Panc1 (cell line): ENCODE measurements at regions not wholly inside any gene's neighbourhood (a gene's known extent, or its start where the extent isn't known, plus 50 kb on each side); places are given as distances from the start of the nearest gene placed in this dataset.

ENCODE experiments used
- ATAC-seq: fragments of 200-7000 bp; cut with Tn5 transposase; 2 replicates; pipeline ENCODE4 v1.9.1; 2020; ENCODE audit warnings: mild to moderate bottlenecking, moderate library complexity
- BruUV-seq: library from RNA; stranded (reverse); fragments of 400-500 nt; replicated peaks from 2 replicates; lab custom pipeline; 2021; lab: Mats Ljungman, UMichigan
- CTCF ChIA-PET: fragments of 300-600 bp; sonication (Branson Sonifier 250); formaldehyde crosslinking; loops from one replicate; lab custom pipeline; 2022; ENCODE audit warnings: antibody characterized with exemption; lab: Charles Lee
- POLR2A ChIA-PET: fragments of 300-600 bp; sonication (Branson Sonifier 250); formaldehyde crosslinking; loops from one replicate; lab custom pipeline; 2022; ENCODE audit warnings: antibody characterized with exemption; lab: Charles Lee
- DNase-seq: peaks from one replicate; pipeline ENCODE4 v3.0.0-alpha.2; 2010; ENCODE audit warnings: low read depth, low spot score
- H3K27ac ChIP-seq: 2 replicates; pipeline ENCODE4 v1.5.1; 2011; ENCODE audit warnings: mild to moderate bottlenecking, low read length, inconsistent platforms
- H3K27me3 ChIP-seq: fragments of 200-500 bp; sonication (Bioruptor generic); 2 replicates; pipeline ENCODE4 v1.6.0; 2014; ENCODE audit warnings: low read length, inconsistent platforms; ENCODE audit not compliant: control insufficient read depth, insufficient read depth
- H3K36me3 ChIP-seq: fragments of 200-500 bp; sonication (Bioruptor generic); 2 replicates; pipeline ENCODE4 v1.5.1; 2014; ENCODE audit warnings: inconsistent platforms, mild to moderate bottlenecking, low read length, moderate library complexity; ENCODE audit not compliant: control insufficient read depth, insufficient read depth
- H3K4me1 ChIP-seq: 2 replicates; pipeline ENCODE4 v1.5.1; 2011; ENCODE audit warnings: inconsistent platforms, mild to moderate bottlenecking, low read length, moderate library complexity; ENCODE audit not compliant: control insufficient read depth, insufficient read depth
- H3K4me3 ChIP-seq, 2 experiments: 2 replicates each; pipeline ENCODE4 v1.5.1; 2011 to 2012; ENCODE audit warnings: low read depth in 2 of 2, low read length in 2 of 2, mild to moderate bottlenecking in 2 of 2, inconsistent platforms in 1 of 2, moderate library complexity in 1 of 2
- H3K9me3 ChIP-seq: fragments of 200-500 bp; sonication (Bioruptor generic); 2 replicates; pipeline ENCODE4 v1.5.1; 2014; ENCODE audit warnings: low read depth, mild to moderate bottlenecking, inconsistent platforms, low read length, moderate library complexity; ENCODE audit not compliant: control insufficient read depth, insufficient read depth
- POLR2AphosphoS5 ChIP-seq: IDR thresholded peaks from 2 replicates; pipeline ENCODE4 v1.6.1; 2012; ENCODE audit warnings: mild to moderate bottlenecking, low read depth, low read length, moderate library complexity
- SIN3A ChIP-seq: IDR thresholded peaks from 2 replicates; pipeline ENCODE4 v1.6.1; 2012; ENCODE audit warnings: low read depth, mild to moderate bottlenecking, low read length, moderate library complexity, borderline replicate concordance; ENCODE audit not compliant: insufficient read depth
- TCF7L2 ChIP-seq: IDR thresholded peaks from 2 replicates; pipeline ENCODE4 v1.6.1; 2011; ENCODE audit warnings: mild to moderate bottlenecking, low read depth, low read length, inconsistent platforms
- in situ Hi-C: cut with HindIII; loops from 2 replicates; pipeline ENCODE4 v1.10.0; 2016; ENCODE audit warnings: low sequenced_read_pairs, low pct_unique_long_range_greater_than_20kb
- intact Hi-C: fragments of 100-400 bp; cut with micrococcal nuclease; formaldehyde crosslinking; loops from one replicate; pipeline ENCODE4 v1.10.0; 2022; ENCODE audit not compliant: unreplicated experiment
- TF ChIP-seq, protein P1 (sequence below): fragments of 450-650 bp; IDR thresholded peaks from 2 replicates; pipeline ENCODE4 v1.5.1; 2017; ENCODE audit warnings: mild to moderate bottlenecking
- TF ChIP-seq, protein P2 (sequence below), 2 experiments: IDR thresholded peaks; 2 replicates each; pipeline ENCODE4 v1.6.1; 2011 to 2012; ENCODE audit warnings: low read depth in 2 of 2, control low read depth in 1 of 2, low read length in 1 of 2, mild to moderate bottlenecking in 1 of 2, moderate library complexity in 1 of 2; ENCODE audit not compliant: insufficient read depth in 1 of 2

DNA sequence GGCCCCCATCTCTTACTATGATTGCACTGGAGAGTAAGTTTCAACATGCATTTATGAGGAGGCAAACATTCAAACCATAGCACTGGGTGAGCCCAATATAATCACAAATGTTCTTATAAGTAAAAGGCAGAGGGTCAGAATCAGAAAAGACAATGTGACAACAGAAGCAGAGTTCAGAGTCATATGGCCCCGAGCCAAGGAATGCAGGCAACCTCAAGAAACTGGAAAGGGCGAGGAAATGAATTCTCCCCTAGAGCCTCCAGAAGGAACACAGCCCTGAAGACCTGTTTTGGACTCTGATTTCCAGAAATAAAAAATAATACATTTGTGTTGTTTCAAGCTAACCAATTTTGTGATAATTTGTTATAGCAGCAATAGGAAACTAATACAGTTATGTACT is 81.3 kb upstream of the ABI3BP start:
- Histone ChIP-seq H3K9me3 (no peaks in the 10 kb centered on the region), H3K27me3 (no peaks in the 10 kb centered on the region), H3K36me3 (no peaks in the 10 kb centered on the region), H3K27ac (no peak overlapping the region), H3K4me3 (no peak overlapping the region), H3K4me1 (no peaks in the 10 kb centered on the region)
- TF ChIP-seq, protein P1, sequence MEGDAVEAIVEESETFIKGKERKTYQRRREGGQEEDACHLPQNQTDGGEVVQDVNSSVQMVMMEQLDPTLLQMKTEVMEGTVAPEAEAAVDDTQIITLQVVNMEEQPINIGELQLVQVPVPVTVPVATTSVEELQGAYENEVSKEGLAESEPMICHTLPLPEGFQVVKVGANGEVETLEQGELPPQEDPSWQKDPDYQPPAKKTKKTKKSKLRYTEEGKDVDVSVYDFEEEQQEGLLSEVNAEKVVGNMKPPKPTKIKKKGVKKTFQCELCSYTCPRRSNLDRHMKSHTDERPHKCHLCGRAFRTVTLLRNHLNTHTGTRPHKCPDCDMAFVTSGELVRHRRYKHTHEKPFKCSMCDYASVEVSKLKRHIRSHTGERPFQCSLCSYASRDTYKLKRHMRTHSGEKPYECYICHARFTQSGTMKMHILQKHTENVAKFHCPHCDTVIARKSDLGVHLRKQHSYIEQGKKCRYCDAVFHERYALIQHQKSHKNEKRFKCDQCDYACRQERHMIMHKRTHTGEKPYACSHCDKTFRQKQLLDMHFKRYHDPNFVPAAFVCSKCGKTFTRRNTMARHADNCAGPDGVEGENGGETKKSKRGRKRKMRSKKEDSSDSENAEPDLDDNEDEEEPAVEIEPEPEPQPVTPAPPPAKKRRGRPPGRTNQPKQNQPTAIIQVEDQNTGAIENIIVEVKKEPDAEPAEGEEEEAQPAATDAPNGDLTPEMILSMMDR = no peak
- TF ChIP-seq TCF7L2 (no peak), POLR2AphosphoS5 (no peak), SIN3A (no peak)
- TF ChIP-seq, protein P2, sequence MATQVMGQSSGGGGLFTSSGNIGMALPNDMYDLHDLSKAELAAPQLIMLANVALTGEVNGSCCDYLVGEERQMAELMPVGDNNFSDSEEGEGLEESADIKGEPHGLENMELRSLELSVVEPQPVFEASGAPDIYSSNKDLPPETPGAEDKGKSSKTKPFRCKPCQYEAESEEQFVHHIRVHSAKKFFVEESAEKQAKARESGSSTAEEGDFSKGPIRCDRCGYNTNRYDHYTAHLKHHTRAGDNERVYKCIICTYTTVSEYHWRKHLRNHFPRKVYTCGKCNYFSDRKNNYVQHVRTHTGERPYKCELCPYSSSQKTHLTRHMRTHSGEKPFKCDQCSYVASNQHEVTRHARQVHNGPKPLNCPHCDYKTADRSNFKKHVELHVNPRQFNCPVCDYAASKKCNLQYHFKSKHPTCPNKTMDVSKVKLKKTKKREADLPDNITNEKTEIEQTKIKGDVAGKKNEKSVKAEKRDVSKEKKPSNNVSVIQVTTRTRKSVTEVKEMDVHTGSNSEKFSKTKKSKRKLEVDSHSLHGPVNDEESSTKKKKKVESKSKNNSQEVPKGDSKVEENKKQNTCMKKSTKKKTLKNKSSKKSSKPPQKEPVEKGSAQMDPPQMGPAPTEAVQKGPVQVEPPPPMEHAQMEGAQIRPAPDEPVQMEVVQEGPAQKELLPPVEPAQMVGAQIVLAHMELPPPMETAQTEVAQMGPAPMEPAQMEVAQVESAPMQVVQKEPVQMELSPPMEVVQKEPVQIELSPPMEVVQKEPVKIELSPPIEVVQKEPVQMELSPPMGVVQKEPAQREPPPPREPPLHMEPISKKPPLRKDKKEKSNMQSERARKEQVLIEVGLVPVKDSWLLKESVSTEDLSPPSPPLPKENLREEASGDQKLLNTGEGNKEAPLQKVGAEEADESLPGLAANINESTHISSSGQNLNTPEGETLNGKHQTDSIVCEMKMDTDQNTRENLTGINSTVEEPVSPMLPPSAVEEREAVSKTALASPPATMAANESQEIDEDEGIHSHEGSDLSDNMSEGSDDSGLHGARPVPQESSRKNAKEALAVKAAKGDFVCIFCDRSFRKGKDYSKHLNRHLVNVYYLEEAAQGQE (IDR thresholded peaks at IDR 0.05; ENCODE audit: insufficient read depth in 1 of 2, low read depth in 2 of 2, low read length in 1 of 2) = no peak
- intact Hi-C loops = loop anchor here (5.0 kb wide), 1 partner anchor 308 kb away; no protein-coding TSS in a partner anchor
- ATAC-seq (no peak), DNase-seq (no peak)
- ChIA-PET POLR2A (no interaction called here), CTCF (no interaction called here)
- no TSS peak for BruUV-seq
- in situ Hi-C loops = no loop called here

DNA sequence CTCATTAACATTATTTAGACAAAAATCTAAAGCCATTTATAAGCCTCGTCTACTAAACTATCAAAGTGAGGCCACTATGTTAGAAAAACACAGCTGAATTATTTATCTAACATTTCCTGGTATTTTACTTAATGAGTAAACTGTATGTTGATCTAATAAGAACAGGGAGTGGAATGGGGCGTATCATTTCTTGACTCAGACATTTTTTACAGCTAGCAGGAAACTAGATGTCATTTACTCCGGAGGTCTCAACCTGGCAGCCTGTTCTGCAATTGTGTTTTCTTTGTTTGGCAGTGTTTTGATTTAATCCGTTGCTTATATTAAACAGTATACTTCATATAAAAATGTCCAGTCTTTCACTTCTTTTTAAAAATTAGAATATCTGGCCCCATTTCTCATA is 79.1 kb upstream of the ABI3BP start:
- H3K4me3 ChIP-seq = no peak overlapping the region
- CTCF ChIA-PET = interaction anchor here (0.6 kb wide), 1 partner anchor 89 kb away, joined by 8 read pairs; no protein-coding TSS in a partner anchor
- no peaks in the 10 kb centered on the region for H3K9me3 ChIP-seq
- ATAC-seq (no peak), DNase-seq (no peak)
- intact Hi-C loops (loop anchor here (5.0 kb wide), 1 partner anchor 310 kb away; no protein-coding TSS in a partner anchor), in situ Hi-C loops (no loop called here)
- H3K36me3 ChIP-seq = no peaks in the 10 kb centered on the region
- POLR2A ChIA-PET = no interaction called here
- no TSS peak for BruUV-seq
- H3K27ac ChIP-seq = no peak overlapping the region
- H3K27me3 ChIP-seq = no peaks in the 10 kb centered on the region
- no peaks in the 10 kb centered on the region for H3K4me1 ChIP-seq
- TF ChIP-seq POLR2AphosphoS5 (no peak), TCF7L2 (no peak), SIN3A (no peak)
- TF ChIP-seq, protein P1 = no peak
- TF ChIP-seq, protein P2 (IDR thresholded peaks at IDR 0.05; ENCODE audit: insufficient read depth in 1 of 2, low read depth in 2 of 2, low read length in 1 of 2) = no peak
